Glutamatergic neuron (in vitro differentiated cells): ENCODE measurements at regions not wholly inside any gene's neighbourhood (a gene's known extent, or its start where the extent isn't known, plus 50 kb on each side); places are given as distances from the start of the nearest gene placed in this dataset.

ENCODE experiments used
- DNase-seq: peaks from one replicate; pipeline ENCODE4 v3.0.0; 2022
- H3K27ac Mint-ChIP-seq: one replicate; pipeline ENCODE4 v1.8.0; 2020; ENCODE audit warnings: mild to moderate bottlenecking, mixed read lengths, inconsistent platforms; ENCODE audit not compliant: unreplicated experiment
- H3K27me3 Mint-ChIP-seq: one replicate; pipeline ENCODE4 v1.8.0; 2020; ENCODE audit warnings: mild to moderate bottlenecking, moderate library complexity, mixed read lengths, inconsistent platforms; ENCODE audit not compliant: unreplicated experiment
- H3K36me3 Mint-ChIP-seq: one replicate; pipeline ENCODE4 v1.8.0; 2020; ENCODE audit warnings: mild to moderate bottlenecking, mixed read lengths, inconsistent platforms; ENCODE audit not compliant: unreplicated experiment
- H3K4me1 Mint-ChIP-seq: one replicate; pipeline ENCODE4 v1.8.0; 2020; ENCODE audit warnings: mild to moderate bottlenecking, low read depth, mixed read lengths, inconsistent platforms; ENCODE audit not compliant: unreplicated experiment
- H3K4me3 Mint-ChIP-seq: one replicate; pipeline ENCODE4 v1.8.0; 2020; ENCODE audit warnings: mild to moderate bottlenecking, mixed read lengths, inconsistent platforms; ENCODE audit not compliant: unreplicated experiment
- H3K9me3 Mint-ChIP-seq: one replicate; pipeline ENCODE4 v1.8.0; 2020; ENCODE audit warnings: mild to moderate bottlenecking, moderate library complexity, mixed read lengths, inconsistent platforms; ENCODE audit not compliant: unreplicated experiment
- CTCF ChIP-seq: fragments of 200-600 bp; sonication (generic); IDR thresholded peaks from one replicate; pipeline ENCODE4 v1.5.0; 2021; ENCODE audit not compliant: partially characterized antibody, unreplicated experiment

GRCh38 chr2:107064750-107065149 lies 178.8 kb upstream of the ST6GAL2 start:
- H3K4me3 Mint-ChIP-seq = no peak overlapping the region
- DNase-seq = no peak
- peaks cover 2% of the 10 kb centered on the region for H3K9me3 Mint-ChIP-seq
- H3K4me1 Mint-ChIP-seq = peaks cover 5% of the 10 kb centered on the region
- no peak for TF ChIP-seq CTCF
- no peaks in the 10 kb centered on the region for H3K27me3 Mint-ChIP-seq
- no peaks in the 10 kb centered on the region for H3K36me3 Mint-ChIP-seq
- no peak overlapping the region for H3K27ac Mint-ChIP-seq

- Mint-ChIP-seq H3K36me3 (no peaks in the 10 kb centered on the region), H3K4me1 (peaks cover 2% of the 10 kb centered on the region), H3K27me3 (no peaks in the 10 kb centered on the region), H3K9me3 (no peaks in the 10 kb centered on the region), H3K4me3 (no peak overlapping the region), H3K27ac (no peak overlapping the region)
- TF ChIP-seq CTCF = no peak
- no peak for DNase-seq
Measured at GRCh38 chr2:107068069-107068916, 182.3 kb upstream of the ST6GAL2 start.

- Mint-ChIP-seq H3K27ac (no peak overlapping the region), H3K4me3 (no peak overlapping the region), H3K36me3 (no peaks in the 10 kb centered on the region), H3K27me3 (no peaks in the 10 kb centered on the region), H3K9me3 (no peaks in the 10 kb centered on the region), H3K4me1 (no peaks in the 10 kb centered on the region)
- no peak for TF ChIP-seq CTCF
- no peak for DNase-seq
Measured at GRCh38 chr2:107069890-107070289, 183.9 kb upstream of the ST6GAL2 start.

GRCh38 chr2:107072150-107072940 lies 186.4 kb upstream of the ST6GAL2 start:
- Mint-ChIP-seq H3K4me3 (no peak overlapping the region), H3K27ac (no peak overlapping the region), H3K9me3 (no peaks in the 10 kb centered on the region), H3K27me3 (no peaks in the 10 kb centered on the region), H3K4me1 (no peaks in the 10 kb centered on the region), H3K36me3 (no peaks in the 10 kb centered on the region)
- no peak for DNase-seq
- TF ChIP-seq CTCF = no peak

- DNase-seq = no peak
- Mint-ChIP-seq H3K4me1 (no peaks in the 10 kb centered on the region), H3K4me3 (no peak overlapping the region), H3K27ac (no peak overlapping the region), H3K36me3 (no peaks in the 10 kb centered on the region), H3K9me3 (no peaks in the 10 kb centered on the region), H3K27me3 (no peaks in the 10 kb centered on the region)
- TF ChIP-seq CTCF = no peak
Measured at GRCh38 chr2:107078584-107078983, 192.6 kb upstream of the ST6GAL2 start.
